Esophagus muscularis mucosa (tissue), 4 donors: ENCODE measurements at regions not wholly inside any gene's neighbourhood (a gene's known extent, or its start where the extent isn't known, plus 50 kb on each side); places are given as distances from the start of the nearest gene placed in this dataset.

Experiments
- DNase-seq: peaks from one replicate; pipeline ENCODE4 v3.0.0-alpha.2; 2017; ENCODE audit errors: extremely low spot score
- H3K27ac ChIP-seq, 4 donors: fragments of 200-600 bp; sonication (generic); replicated peaks in 1 of 4; 1 replicate in 3 of 4; 2 replicates in 1 of 4; pipeline ENCODE4 v1.5.1; 2016 to 2019; ENCODE audit warnings: mild to moderate bottlenecking in 1 of 4
- H3K27me3 ChIP-seq, 4 donors: fragments of 200-600 bp; sonication (generic); one replicate each; pipeline versions ENCODE4 v1.5.1 to v1.6.0; 2016 to 2019
- H3K36me3 ChIP-seq, 4 donors: fragments of 200-600 bp; sonication (generic); one replicate each; pipeline ENCODE4 v1.5.1; 2016 to 2019
- H3K4me1 ChIP-seq, 4 donors: fragments of 200-600 bp; sonication (generic); one replicate each; pipeline ENCODE4 v1.5.1; 2016 to 2019
- H3K4me3 ChIP-seq, 4 donors: fragments of 200-600 bp; sonication (generic); 1 replicate in 2 of 4; 2 replicates in 2 of 4; pipeline ENCODE4 v1.5.1; 2016 to 2019; ENCODE audit warnings: mild to moderate bottlenecking in 4 of 4, moderate library complexity in 1 of 4
- H3K9me3 ChIP-seq, 4 donors: fragments of 200-600 bp; sonication (generic); 1 replicate in 3 of 4; 2 replicates in 1 of 4; pipeline ENCODE4 v1.5.1; 2016 to 2019
- CTCF ChIP-seq, 3 experiments: fragments of 200-600 bp in 2 of 3; fragments of 450-650 bp in 1 of 3; sonication (generic) in 2 of 3; IDR thresholded peaks; one replicate each; pipeline ENCODE4 v1.5.1; 2017 to 2019; ENCODE audit warnings: antibody characterized with exemption in 3 of 3, mild to moderate bottlenecking in 2 of 3, moderate library complexity in 1 of 3
- EP300 ChIP-seq: sonication (generic); formaldehyde crosslinking; IDR thresholded peaks from one replicate; pipeline ENCODE4 v1.6.1; 2017; ENCODE audit warnings: antibody characterized with exemption
- POLR2A ChIP-seq: fragments of 450-650 bp; IDR thresholded peaks from one replicate; pipeline ENCODE4 v1.6.1; 2017; ENCODE audit warnings: antibody characterized with exemption, moderate library complexity, mild to moderate bottlenecking, low read depth
- POLR2AphosphoS5 ChIP-seq, 2 donors: sonication (generic); formaldehyde crosslinking; IDR thresholded peaks; one replicate each; pipeline ENCODE4 v1.6.1; 2017; ENCODE audit warnings: antibody characterized with exemption in 2 of 2
- WGBS: methylation state at CpG from one replicate; pipeline ENCODE4 v1.1.5; 2018; 5-methylcytosine and 5-hydroxymethylcytosine counted together
- intact Hi-C: fragments of 100-400 bp; cut with DNase I; formaldehyde crosslinking; loops from one replicate; pipeline ENCODE4 v1.15.1; 2023

GRCh38 chr2:126761256-126761980, 105.5 kb downstream of the GYPC start:
- TF ChIP-seq EP300 (no peak), CTCF (IDR thresholded peaks at IDR 0.05) (no peak), POLR2AphosphoS5 (IDR thresholded peaks at IDR 0.05) (no peak), POLR2A (no peak)
- intact Hi-C loops = no loop called here
- H3K9me3 ChIP-seq = no peaks in the 10 kb centered on the region
- no peak for DNase-seq
- 98% methylated on average over 5 of the region's 6 CpGs for WGBS
- H3K27me3 ChIP-seq = no peaks in the 10 kb centered on the region
- no peaks in the 10 kb centered on the region for H3K4me1 ChIP-seq
- no peak overlapping the region for H3K4me3 ChIP-seq
- H3K27ac ChIP-seq = no peak overlapping the region
- no peaks in the 10 kb centered on the region for H3K36me3 ChIP-seq

GRCh38 chr2:126761981-126762878, 106.3 kb downstream of the GYPC start:
- Histone ChIP-seq H3K27ac (no peak overlapping the region), H3K27me3 (no peaks in the 10 kb centered on the region), H3K4me1 (no peaks in the 10 kb centered on the region), H3K9me3 (no peaks in the 10 kb centered on the region), H3K36me3 (no peaks in the 10 kb centered on the region), H3K4me3 (no peak overlapping the region)
- WGBS = 80% methylated on average over 4 of the region's 4 CpGs
- DNase-seq = no peak
- TF ChIP-seq EP300 (no peak), CTCF (IDR thresholded peaks at IDR 0.05) (no peak), POLR2AphosphoS5 (IDR thresholded peaks at IDR 0.05) (no peak), POLR2A (no peak)
- intact Hi-C loops = no loop called here

- Histone ChIP-seq H3K27me3 (peaks cover 0 to 9% (median 0%) of the 10 kb centered on the region in 4 donors), H3K27ac (no peak overlapping the region), H3K4me3 (no peak overlapping the region), H3K9me3 (no peaks in the 10 kb centered on the region), H3K36me3 (no peaks in the 10 kb centered on the region), H3K4me1 (no peaks in the 10 kb centered on the region)
- TF ChIP-seq EP300 = no peak
- TF ChIP-seq CTCF (IDR thresholded peaks at IDR 0.05) = no peak
- TF ChIP-seq POLR2A = no peak
- TF ChIP-seq POLR2AphosphoS5 (IDR thresholded peaks at IDR 0.05) = no peak
- intact Hi-C loops = no loop called here
- DNase-seq = no peak
- WGBS = 73% methylated on average over 3 of the region's 3 CpGs
Observed at GRCh38 chr2:126764686-126765265, 108.8 kb downstream of the GYPC start.

GRCh38 chr2:126765395-126765794, 109.4 kb downstream of the GYPC start:
- Histone ChIP-seq H3K9me3 (no peaks in the 10 kb centered on the region), H3K4me1 (no peaks in the 10 kb centered on the region), H3K36me3 (no peaks in the 10 kb centered on the region), H3K27ac (no peak overlapping the region), H3K27me3 (peaks cover 0 to 9% (median 0%) of the 10 kb centered on the region in 4 donors), H3K4me3 (no peak overlapping the region)
- 77% methylated on average over 3 of the region's 3 CpGs for WGBS
- no peak for DNase-seq
- no peak for TF ChIP-seq POLR2AphosphoS5 (IDR thresholded peaks at IDR 0.05)
- no peak for TF ChIP-seq POLR2A
- no peak for TF ChIP-seq EP300
- intact Hi-C loops = no loop called here
